ENCODE measurements at regions not wholly inside any gene's neighbourhood (a gene's known extent, or its start where the extent isn't known, plus 50 kb on each side); places are given as distances from the start of the nearest gene placed in this dataset.

GRCh38 chr10:52410916-52411315 is 96.8 kb downstream of the DKK1 start:
- H3K36me3 ChIP-seq (ENCODE audit: insufficient read depth, low read length), result no peaks in the 10 kb centered on the region
- H3K4me2 ChIP-seq (ENCODE audit: low read length), result no peak overlapping the region
- no peaks in the 10 kb centered on the region for H3K9me2 ChIP-seq (ENCODE audit: low read depth, low read length)
- no peak overlapping the region for H3K4me3 ChIP-seq (ENCODE audit: low read depth, low read length, poor library complexity, severe bottlenecking)
- no peaks in the 10 kb centered on the region for H4K20me1 ChIP-seq (ENCODE audit: insufficient read depth, low read length)
- H3K9me3 ChIP-seq (ENCODE audit: low read length), result no peaks in the 10 kb centered on the region
- no peaks in the 10 kb centered on the region for H3K79me2 ChIP-seq (ENCODE audit: insufficient read depth, low read length)
- no peak overlapping the region for H3K27ac ChIP-seq (ENCODE audit: low read depth, low read length, poor library complexity, severe bottlenecking)
- no peak overlapping the region for H2AFZ ChIP-seq (ENCODE audit: low read length)
- H3F3A ChIP-seq (ENCODE audit: insufficient read depth, low read length), result no peaks in the 10 kb centered on the region
- no peaks in the 10 kb centered on the region for H3K27me3 ChIP-seq (ENCODE audit: insufficient read depth, low read length)
- no peak overlapping the region for H3K9ac ChIP-seq (ENCODE audit: low read length)
- TF ChIP-seq EZH2 (IDR thresholded peaks at IDR 0.05; ENCODE audit: borderline replicate concordance, low read length), result no peak
- TF ChIP-seq CTCF (IDR thresholded peaks at IDR 0.05; ENCODE audit: low read length), result no peak
- H3K4me1 ChIP-seq (ENCODE audit: insufficient read depth, low read length, severe bottlenecking), result no peaks in the 10 kb centered on the region

GRCh38 chr10:52419281-52419680 is 105.2 kb downstream of the DKK1 start:
- no peak for TF ChIP-seq EZH2 (IDR thresholded peaks at IDR 0.05; ENCODE audit: borderline replicate concordance, low read length)
- no peak for TF ChIP-seq CTCF (IDR thresholded peaks at IDR 0.05; ENCODE audit: low read length)
- Histone ChIP-seq H3K9me3 (ENCODE audit: low read length) (no peaks in the 10 kb centered on the region), H3K27ac (ENCODE audit: low read depth, low read length, poor library complexity, severe bottlenecking) (no peak overlapping the region), H4K20me1 (ENCODE audit: insufficient read depth, low read length) (no peaks in the 10 kb centered on the region), H2AFZ (ENCODE audit: low read length) (no peak overlapping the region), H3K4me3 (ENCODE audit: low read depth, low read length, poor library complexity, severe bottlenecking) (no peak overlapping the region), H3K36me3 (ENCODE audit: insufficient read depth, low read length) (no peaks in the 10 kb centered on the region), H3K4me1 (ENCODE audit: insufficient read depth, low read length, severe bottlenecking) (no peaks in the 10 kb centered on the region), H3K4me2 (ENCODE audit: low read length) (no peak overlapping the region), H3K27me3 (ENCODE audit: insufficient read depth, low read length) (no peaks in the 10 kb centered on the region), H3K9ac (ENCODE audit: low read length) (no peak overlapping the region), H3F3A (ENCODE audit: insufficient read depth, low read length) (no peaks in the 10 kb centered on the region), H3K9me2 (ENCODE audit: low read depth, low read length) (no peaks in the 10 kb centered on the region), H3K79me2 (ENCODE audit: insufficient read depth, low read length) (no peaks in the 10 kb centered on the region)

GRCh38 chr10:52420656-52421055 is 106.6 kb downstream of the DKK1 start:
- Histone ChIP-seq H3K4me1 (ENCODE audit: insufficient read depth, low read length, severe bottlenecking) (no peaks in the 10 kb centered on the region), H3K27me3 (ENCODE audit: insufficient read depth, low read length) (no peaks in the 10 kb centered on the region), H3K9me2 (ENCODE audit: low read depth, low read length) (no peaks in the 10 kb centered on the region), H3K36me3 (ENCODE audit: insufficient read depth, low read length) (no peaks in the 10 kb centered on the region), H4K20me1 (ENCODE audit: insufficient read depth, low read length) (no peaks in the 10 kb centered on the region), H3K27ac (ENCODE audit: low read depth, low read length, poor library complexity, severe bottlenecking) (no peak overlapping the region), H3K9me3 (ENCODE audit: low read length) (no peaks in the 10 kb centered on the region), H2AFZ (ENCODE audit: low read length) (no peak overlapping the region), H3K4me3 (ENCODE audit: low read depth, low read length, poor library complexity, severe bottlenecking) (no peak overlapping the region), H3K9ac (ENCODE audit: low read length) (no peak overlapping the region), H3F3A (ENCODE audit: insufficient read depth, low read length) (no peaks in the 10 kb centered on the region), H3K4me2 (ENCODE audit: low read length) (no peak overlapping the region), H3K79me2 (ENCODE audit: insufficient read depth, low read length) (no peaks in the 10 kb centered on the region)
- TF ChIP-seq CTCF (IDR thresholded peaks at IDR 0.05; ENCODE audit: low read length) (no peak), EZH2 (IDR thresholded peaks at IDR 0.05; ENCODE audit: borderline replicate concordance, low read length) (no peak)
